ENCODE measurements at regions not wholly inside any gene's neighbourhood (a gene's known extent, or its start where the extent isn't known, plus 50 kb on each side); places are given as distances from the start of the nearest gene placed in this dataset.

DNA sequence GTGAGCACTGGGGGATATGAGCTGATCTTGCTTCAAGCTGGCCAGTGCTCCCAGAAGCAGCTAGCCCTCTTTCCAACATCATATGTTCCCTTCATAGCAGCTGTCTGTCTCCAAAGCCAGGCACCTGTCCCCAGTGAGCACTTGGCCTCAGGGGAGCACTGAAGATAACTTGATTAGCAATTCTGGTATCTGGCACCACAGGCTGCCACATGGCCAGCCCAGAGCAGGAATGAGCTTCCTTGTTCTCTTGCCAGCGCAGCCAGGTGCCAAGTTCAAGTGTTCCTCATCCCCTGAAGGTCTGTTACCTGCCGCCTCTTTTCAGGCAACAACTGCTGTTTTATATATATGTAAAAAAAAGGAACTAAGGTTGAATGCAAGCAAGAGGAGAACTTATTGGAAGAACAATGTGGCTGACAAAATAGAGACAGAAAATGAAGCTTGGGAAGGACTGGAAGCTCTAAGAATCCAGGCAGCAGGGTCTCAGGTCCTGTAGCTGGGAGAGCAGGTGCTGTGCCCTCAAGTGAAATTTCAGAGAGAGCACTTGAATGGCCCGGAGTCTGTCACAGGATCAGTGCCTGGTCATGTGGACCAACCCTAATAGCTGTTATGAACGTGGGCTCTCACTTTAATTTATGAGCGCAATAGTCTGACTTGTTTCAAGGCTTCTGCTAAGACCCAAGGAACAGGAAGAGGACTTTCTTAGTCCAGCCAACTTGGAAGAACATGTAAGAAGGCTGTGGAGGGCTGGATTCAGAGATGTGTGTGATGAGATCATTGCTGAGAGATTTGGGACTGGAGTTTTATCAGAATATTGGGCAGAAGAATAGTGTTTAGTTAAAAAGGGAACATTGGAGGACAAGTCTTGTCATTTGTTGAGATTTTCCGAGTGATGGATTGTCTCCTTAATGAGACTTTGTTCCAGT is 267.2 kb downstream of the GLRX3 start:
- DNase-seq: no peak

DNA sequence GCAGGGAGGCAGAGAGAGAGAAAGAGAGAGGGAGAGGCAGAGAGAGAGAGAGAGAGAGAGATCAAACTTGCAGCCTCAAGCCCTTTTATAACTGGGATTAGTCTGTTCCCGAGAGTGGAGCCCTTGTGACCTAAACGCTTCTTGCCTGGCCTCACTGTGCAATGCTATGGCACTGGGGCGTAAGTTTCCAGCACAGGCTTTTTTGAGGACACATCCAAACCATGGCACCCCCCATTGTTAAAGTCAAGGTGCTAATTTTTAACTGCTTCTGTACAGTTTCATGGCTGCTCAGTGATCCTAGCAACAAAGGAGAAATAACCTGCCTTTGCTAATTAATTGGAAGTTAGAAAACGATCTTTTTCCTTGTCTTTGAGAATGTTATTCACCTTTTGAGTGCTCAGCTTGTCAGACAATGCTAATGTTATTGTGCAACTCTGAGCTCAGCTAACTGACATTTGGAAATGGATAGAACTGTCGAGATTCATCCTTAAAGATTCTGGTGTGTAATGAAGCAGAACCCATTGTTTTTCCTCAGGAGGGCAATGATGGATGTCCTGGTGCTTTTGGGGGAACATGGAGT is 268.4 kb downstream of the GLRX3 start:
- DNase-seq: no peak

DNA sequence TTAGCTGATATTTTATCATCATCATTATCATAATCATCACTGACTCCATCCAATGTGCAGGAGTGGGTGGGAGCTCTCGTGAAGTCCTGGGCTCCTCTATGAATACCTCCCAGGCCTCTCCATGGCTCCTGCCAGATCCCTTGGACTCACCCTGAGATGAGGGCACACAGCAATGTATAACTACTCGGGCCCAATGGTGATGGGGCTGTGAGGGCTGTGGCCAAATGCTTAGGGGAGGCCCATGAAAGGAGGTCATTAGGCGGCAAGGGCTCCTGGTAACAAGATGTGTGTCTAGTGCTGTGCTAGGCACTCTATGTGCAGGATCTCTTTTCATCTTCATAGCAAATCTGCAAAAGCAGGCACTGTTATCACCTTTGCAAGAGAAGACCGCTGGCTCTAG is 270.9 kb downstream of the GLRX3 start:
- DNase-seq: no peak

GRCh38 chr10:130409331-130409730 is 273.1 kb downstream of the GLRX3 start:
- no peak for DNase-seq

- no peak for DNase-seq
Measured at GRCh38 chr10:130409931-130410330, 273.7 kb downstream of the GLRX3 start.

GRCh38 chr10:130411496-130412085 is 275.4 kb downstream of the GLRX3 start:
- no peak for DNase-seq

GRCh38 chr10:130412317-130412716 is 276.1 kb downstream of the GLRX3 start:
- no peak for DNase-seq

DNA sequence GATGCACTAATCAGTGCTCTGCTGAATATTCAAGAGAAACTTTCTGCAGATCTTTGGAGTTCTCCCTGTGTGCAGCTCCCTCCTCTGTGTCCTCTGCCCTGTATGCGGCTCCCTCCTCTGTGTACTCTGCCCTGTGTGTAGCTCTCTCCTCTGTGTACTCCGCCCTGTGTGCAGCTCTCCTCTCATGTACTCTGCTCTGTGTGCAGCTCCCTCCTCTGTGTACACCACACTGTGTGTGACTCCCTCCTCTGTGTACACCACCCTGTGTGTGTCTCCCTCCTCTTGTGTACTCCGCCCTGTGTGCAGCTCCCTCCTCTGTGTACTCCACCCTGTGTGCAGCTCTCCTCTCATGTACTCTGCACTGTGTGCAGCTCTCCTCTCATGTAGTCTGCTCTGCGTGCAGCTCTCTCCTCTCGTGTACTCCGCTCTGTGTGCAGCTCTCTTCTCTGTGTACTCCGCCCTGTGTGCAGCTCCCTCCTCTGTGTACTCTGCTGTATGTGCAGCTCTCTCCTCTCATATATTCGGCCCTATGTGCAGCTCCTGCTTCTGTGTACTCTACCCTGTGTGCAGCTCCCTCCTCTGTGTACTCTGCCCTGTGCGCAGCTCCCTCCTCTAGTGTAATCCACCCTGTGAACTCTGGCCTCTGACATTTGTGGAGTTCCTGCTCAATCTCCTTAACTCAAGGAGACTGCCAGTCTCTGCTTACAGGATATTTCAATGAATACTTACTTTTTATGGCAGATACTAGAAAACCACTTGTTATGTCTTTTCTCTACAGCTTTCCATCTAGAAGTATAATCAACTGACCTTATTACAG is 280.4 kb downstream of the GLRX3 start:
- DNase-seq: no peak

DNA sequence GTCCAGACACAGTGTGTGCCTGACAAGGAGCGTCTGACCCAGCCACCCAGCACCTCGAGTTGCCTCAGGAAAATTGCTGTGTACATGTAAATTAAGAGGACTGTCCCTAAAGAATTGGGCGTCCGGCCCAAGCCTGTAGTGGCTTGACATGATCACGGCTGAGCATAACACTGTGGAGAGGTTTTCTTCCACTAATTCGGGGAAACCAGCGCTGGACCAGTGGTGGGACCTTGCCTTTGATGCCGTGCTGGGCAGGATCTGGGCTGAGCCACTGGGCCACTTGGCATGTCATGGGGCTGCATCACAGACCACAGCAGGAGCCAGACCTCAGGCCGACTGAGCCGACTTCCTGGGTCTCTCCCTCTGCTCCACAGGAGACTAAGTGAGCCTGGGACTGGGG is 282.5 kb downstream of the GLRX3 start:
- DNase-seq: no peak

DNA sequence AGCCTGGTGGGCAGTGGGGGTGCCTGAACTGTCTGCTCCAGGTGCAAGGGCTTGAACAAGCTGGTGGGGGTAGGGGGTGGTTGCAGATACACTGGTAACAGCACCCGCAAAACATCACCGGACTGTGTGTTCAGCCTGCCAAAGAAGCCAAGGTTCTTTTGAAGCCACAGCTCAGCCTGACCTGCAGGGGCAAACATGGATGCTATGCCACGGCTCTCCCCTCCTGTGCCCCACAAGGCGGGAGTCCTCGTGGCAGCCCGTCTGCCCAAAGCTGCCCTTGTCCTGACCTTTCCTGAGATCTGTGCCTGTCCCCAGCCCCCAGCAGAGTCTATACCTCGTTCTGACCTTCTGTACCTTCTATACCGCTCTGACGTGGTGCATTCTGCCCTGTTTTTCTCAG is 285.7 kb downstream of the GLRX3 start:
- DNase-seq: no peak

GRCh38 chr10:130422366-130423324 is 286.5 kb downstream of the GLRX3 start:
- no peak for DNase-seq

DNA sequence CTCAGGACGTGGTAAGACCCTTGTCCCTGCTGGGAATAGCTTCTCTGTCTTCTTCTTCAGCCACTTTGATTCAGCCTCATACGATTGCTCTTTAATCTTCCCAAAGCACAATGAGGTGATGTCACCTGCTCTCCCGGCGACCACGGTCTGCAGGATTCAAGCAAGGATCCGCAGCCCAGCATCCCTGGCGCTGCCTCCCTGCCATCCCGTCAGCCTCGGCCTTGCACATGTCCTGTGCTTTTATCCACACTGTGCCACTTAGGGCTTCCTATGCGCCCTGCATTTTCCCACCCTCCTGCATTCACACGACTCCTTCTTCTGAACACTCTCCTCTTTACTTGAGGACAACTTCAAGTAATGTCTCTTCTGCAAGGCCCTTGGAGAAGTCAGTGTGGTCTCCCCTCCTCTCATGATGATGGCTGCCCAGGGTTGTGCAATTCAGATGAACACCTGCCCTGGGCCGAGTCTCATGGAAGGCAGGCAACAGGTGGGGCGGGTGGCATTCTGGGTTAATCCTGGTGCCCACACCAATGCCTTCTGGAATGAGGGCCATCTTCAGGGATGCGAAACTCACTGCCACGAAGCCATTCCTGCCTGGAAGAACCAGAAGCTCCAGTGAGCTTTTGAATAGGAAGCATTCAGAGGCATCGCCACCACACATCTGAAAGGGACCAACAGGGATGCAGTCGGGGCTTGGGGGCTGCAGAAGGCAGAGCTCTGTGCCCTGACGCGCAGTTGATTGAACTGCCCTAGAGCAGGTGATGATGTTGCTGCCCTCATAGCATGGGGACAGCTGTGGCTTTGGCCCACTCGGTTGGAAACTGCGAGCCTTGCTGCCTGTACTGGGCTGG is 287.5 kb downstream of the GLRX3 start:
- no peak for DNase-seq

- no peak for DNase-seq
Measured at GRCh38 chr10:130424418-130424817, 288.2 kb downstream of the GLRX3 start.

GRCh38 chr10:130425169-130425568 is 289.0 kb downstream of the GLRX3 start:
- DNase-seq: no peak

- no peak for DNase-seq
Measured at GRCh38 chr10:130425881-130426435, 289.8 kb downstream of the GLRX3 start.

DNA sequence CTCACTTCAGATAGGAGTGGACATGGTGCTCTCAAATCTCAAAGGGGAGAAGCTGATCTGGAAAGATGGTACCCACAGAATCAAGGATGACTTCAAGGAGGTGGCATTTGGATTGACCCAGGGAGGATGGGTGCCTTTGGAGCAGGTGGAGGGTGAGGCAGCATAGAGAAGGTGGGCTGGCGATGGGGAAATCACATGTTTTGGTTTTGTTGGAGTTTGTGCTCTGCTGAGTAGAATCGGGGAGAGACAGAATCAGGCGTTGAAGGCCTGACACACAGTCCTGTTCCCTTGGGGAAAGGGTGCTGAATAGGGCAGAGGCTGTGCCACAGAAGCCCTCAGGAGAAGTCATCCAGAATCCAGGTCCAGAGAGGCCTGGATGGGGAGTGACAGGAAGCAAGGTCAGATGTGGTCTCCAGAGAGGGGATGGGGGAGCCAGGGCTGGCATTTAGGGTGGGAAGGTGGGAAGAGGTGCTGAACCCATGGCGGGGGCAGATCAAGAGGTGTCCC is 291.1 kb downstream of the GLRX3 start:
- no peak for DNase-seq

DNA sequence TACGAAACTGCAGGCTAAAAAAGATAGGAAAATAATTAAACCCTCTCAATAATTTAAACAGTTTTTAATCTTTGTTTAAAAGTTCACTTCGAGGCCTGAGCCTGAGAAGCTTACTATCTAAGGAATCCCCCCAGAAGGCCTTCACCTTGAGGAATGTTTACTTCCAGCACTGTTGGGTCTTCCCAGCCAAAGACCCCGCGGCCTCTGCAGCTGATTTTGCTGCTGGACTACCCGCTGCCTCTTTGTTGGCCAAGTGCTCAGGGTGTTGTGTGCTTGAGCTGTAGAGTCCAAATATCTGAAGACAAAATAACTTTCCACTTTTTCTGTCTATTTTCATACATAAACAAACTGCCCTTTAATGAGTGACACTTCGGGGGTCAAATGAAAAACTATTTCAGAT is 292.7 kb downstream of the GLRX3 start:
- no peak for DNase-seq

- no peak for DNase-seq
Measured at GRCh38 chr10:130429809-130430208, 293.6 kb downstream of the GLRX3 start.

DNA sequence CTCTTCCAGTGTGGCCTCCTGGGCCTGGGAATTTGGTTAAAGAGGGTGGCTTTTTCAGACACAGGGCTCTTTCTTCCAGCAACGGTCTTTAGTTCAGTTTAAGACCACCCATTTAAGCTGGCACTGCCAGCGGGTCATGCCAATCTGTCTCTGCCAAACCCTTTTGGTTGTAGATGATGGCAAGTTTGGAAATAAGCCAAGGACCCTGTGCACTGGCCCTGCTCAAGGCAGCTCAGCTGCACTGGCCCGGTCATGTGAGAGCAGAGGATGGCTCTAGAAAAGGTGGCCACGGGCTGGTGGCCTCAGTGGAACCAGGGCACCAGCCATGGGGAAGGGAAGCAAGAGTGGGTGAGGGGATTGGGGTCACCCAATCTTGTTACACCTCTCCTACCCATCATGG is 294.1 kb downstream of the GLRX3 start:
- no peak for DNase-seq

Measured in occipital lobe (tissue), 1 donor.